Neural cell (in vitro differentiated cells): ENCODE measurements at regions not wholly inside any gene's neighbourhood (a gene's known extent, or its start where the extent isn't known, plus 50 kb on each side); places are given as distances from the start of the nearest gene placed in this dataset.

ENCODE experiments used
- EP300 ChIP-seq: fragments of 450-650 bp; conservative IDR thresholded peaks from 2 replicates; pipeline ENCODE4 v1.6.1; 2014; ENCODE audit warnings: antibody characterized with exemption, mild to moderate bottlenecking, moderate library complexity; ENCODE audit not compliant: poor library complexity, severe bottlenecking
- EZH2 ChIP-seq: fragments of 200-600, 300-800 bp; shearing (Covaris generic), sonication (generic); IDR thresholded peaks from 2 replicates; pipeline ENCODE4 v1.6.1; 2014; ENCODE audit warnings: antibody characterized with exemption, low read length, borderline replicate concordance, mild to moderate bottlenecking; ENCODE audit not compliant: insufficient read depth, poor library complexity, severe bottlenecking
- MXI1 ChIP-seq: fragments of 450-650 bp; conservative IDR thresholded peaks from 2 replicates; pipeline ENCODE4 v1.6.1; 2014; ENCODE audit warnings: antibody characterized with exemption, mild to moderate bottlenecking; ENCODE audit not compliant: poor library complexity, severe bottlenecking
- RAD21 ChIP-seq: fragments of 450-650 bp; conservative IDR thresholded peaks from 2 replicates; pipeline ENCODE4 v1.6.1; 2014; ENCODE audit warnings: antibody characterized with exemption, mild to moderate bottlenecking, moderate library complexity
- TF ChIP-seq, protein P1 (sequence below): fragments of 450-650 bp; IDR thresholded peaks from 2 replicates; pipeline ENCODE4 v1.5.1; 2014; ENCODE audit warnings: antibody characterized with exemption, mild to moderate bottlenecking, moderate library complexity; ENCODE audit not compliant: poor library complexity, severe bottlenecking
- TF ChIP-seq, protein P2 (sequence below): IDR thresholded peaks from 2 replicates; pipeline ENCODE4 v1.6.1; 2012; ENCODE audit warnings: borderline replicate concordance

DNA sequence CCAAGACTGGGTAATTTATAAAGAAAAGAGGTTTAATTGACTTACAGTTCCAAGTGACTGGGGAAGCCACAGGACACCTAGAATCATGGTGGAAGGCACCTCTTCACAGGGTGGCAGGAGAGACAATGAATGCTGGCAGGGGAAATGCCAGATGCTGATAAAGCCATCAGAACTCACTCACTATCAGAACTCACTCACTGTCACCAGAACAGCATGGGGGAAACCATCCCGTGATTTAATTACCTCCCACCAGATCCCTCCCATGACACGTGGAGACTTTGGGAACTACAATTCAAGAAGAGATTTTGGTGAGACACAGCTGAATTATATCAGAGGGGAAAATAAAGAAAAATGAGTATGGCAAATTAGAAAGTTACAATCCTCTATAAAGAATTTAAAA lies 310.9 kb downstream of the BCHE start:
- no peak for TF ChIP-seq RAD21
- TF ChIP-seq MXI1 = no peak
- TF ChIP-seq, protein P1, sequence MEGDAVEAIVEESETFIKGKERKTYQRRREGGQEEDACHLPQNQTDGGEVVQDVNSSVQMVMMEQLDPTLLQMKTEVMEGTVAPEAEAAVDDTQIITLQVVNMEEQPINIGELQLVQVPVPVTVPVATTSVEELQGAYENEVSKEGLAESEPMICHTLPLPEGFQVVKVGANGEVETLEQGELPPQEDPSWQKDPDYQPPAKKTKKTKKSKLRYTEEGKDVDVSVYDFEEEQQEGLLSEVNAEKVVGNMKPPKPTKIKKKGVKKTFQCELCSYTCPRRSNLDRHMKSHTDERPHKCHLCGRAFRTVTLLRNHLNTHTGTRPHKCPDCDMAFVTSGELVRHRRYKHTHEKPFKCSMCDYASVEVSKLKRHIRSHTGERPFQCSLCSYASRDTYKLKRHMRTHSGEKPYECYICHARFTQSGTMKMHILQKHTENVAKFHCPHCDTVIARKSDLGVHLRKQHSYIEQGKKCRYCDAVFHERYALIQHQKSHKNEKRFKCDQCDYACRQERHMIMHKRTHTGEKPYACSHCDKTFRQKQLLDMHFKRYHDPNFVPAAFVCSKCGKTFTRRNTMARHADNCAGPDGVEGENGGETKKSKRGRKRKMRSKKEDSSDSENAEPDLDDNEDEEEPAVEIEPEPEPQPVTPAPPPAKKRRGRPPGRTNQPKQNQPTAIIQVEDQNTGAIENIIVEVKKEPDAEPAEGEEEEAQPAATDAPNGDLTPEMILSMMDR = no peak
- TF ChIP-seq, protein P2, sequence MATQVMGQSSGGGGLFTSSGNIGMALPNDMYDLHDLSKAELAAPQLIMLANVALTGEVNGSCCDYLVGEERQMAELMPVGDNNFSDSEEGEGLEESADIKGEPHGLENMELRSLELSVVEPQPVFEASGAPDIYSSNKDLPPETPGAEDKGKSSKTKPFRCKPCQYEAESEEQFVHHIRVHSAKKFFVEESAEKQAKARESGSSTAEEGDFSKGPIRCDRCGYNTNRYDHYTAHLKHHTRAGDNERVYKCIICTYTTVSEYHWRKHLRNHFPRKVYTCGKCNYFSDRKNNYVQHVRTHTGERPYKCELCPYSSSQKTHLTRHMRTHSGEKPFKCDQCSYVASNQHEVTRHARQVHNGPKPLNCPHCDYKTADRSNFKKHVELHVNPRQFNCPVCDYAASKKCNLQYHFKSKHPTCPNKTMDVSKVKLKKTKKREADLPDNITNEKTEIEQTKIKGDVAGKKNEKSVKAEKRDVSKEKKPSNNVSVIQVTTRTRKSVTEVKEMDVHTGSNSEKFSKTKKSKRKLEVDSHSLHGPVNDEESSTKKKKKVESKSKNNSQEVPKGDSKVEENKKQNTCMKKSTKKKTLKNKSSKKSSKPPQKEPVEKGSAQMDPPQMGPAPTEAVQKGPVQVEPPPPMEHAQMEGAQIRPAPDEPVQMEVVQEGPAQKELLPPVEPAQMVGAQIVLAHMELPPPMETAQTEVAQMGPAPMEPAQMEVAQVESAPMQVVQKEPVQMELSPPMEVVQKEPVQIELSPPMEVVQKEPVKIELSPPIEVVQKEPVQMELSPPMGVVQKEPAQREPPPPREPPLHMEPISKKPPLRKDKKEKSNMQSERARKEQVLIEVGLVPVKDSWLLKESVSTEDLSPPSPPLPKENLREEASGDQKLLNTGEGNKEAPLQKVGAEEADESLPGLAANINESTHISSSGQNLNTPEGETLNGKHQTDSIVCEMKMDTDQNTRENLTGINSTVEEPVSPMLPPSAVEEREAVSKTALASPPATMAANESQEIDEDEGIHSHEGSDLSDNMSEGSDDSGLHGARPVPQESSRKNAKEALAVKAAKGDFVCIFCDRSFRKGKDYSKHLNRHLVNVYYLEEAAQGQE = no peak
- peak; percentile 17 for TF ChIP-seq EP300
- TF ChIP-seq EZH2 = no peak
